H1 (cell line): ENCODE measurements at regions not wholly inside any gene's neighbourhood (a gene's known extent, or its start where the extent isn't known, plus 50 kb on each side); places are given as distances from the start of the nearest gene placed in this dataset.

Experiments used
- CTCF ChIA-PET: fragments of 300-600 bp; sonication (Branson Sonifier 250); formaldehyde crosslinking; loops from one replicate; lab custom pipeline; 2021; ENCODE audit not compliant: partially characterized antibody; lab: Charles Lee
- POLR2A ChIA-PET: fragments of 300-600 bp; sonication (Branson Sonifier 250); formaldehyde crosslinking; loops from one replicate; lab custom pipeline; 2021; ENCODE audit warnings: inconsistent platforms; ENCODE audit not compliant: partially characterized antibody; lab: Charles Lee
- DNase-seq, 2 experiments: peaks; one replicate each; pipeline versions ENCODE4 v3.0.0 to v3.0.0-alpha.2; 2010 to 2022; ENCODE audit warnings: low spot score in 2 of 2, low read depth in 1 of 2, mixed read lengths in 1 of 2
- FAIRE-seq: peaks from 2 replicates; lab custom pipeline; 2011; peaks lifted over from hg19 to GRCh38; lab: Jason Lieb, UNC
- H2AFZ ChIP-seq: 2 replicates; pipeline ENCODE4 v1.8.1; 2012; ENCODE audit warnings: low read length, inconsistent platforms
- H2AK5ac ChIP-seq: 2 replicates; pipeline ENCODE4 v1.6.1; 2013; ENCODE audit warnings: low read depth, low read length
- H2BK120ac ChIP-seq: replicated peaks from 2 replicates; pipeline ENCODE3; 2013; ENCODE audit warnings: low read depth, low read length, inconsistent platforms
- H2BK12ac ChIP-seq: 2 replicates; pipeline ENCODE4 v1.6.1; 2013; ENCODE audit warnings: low read depth, low read length
- H2BK15ac ChIP-seq: 2 replicates; pipeline ENCODE4 v1.6.1; 2013; ENCODE audit warnings: low read length
- H2BK20ac ChIP-seq: 2 replicates; pipeline ENCODE4 v1.6.1; 2013; ENCODE audit warnings: low read length
- H2BK5ac ChIP-seq: 2 replicates; pipeline ENCODE4 v1.6.1; 2013; ENCODE audit warnings: low read depth, low read length
- H3K14ac ChIP-seq: 2 replicates; pipeline ENCODE4 v1.6.1; 2013; ENCODE audit warnings: inconsistent platforms; ENCODE audit not compliant: insufficient read length
- H3K18ac ChIP-seq: 2 replicates; pipeline ENCODE4 v1.6.1; 2013; ENCODE audit warnings: low read length; ENCODE audit errors: extremely low read depth
- H3K23ac ChIP-seq: 2 replicates; pipeline ENCODE4 v1.6.1; 2013; ENCODE audit warnings: inconsistent platforms; ENCODE audit not compliant: insufficient read length
- H3K23me2 ChIP-seq: 2 replicates; pipeline ENCODE4 v1.6.1; 2013; ENCODE audit warnings: low read depth, low read length
- H3K27ac ChIP-seq: 2 replicates; pipeline ENCODE4 v1.6.1; 2011; ENCODE audit warnings: low read depth, low read length, inconsistent platforms
- H3K27me3 ChIP-seq, 4 experiments: replicated peaks in 1 of 4; 1 replicate in 1 of 4; 2 replicates in 3 of 4; pipeline versions ENCODE4 v1.6.1 to v1.8.1; 2011 to 2013; ENCODE audit warnings: low read length in 3 of 4, mild to moderate bottlenecking in 3 of 4, inconsistent platforms in 2 of 4, mixed read lengths in 2 of 4, moderate library complexity in 1 of 4; ENCODE audit not compliant: control insufficient read depth in 3 of 4, insufficient read depth in 3 of 4; ENCODE audit errors: extremely low read depth in 1 of 4
- H3K36me3 ChIP-seq, 4 experiments: 2 replicates each; pipeline versions ENCODE4 v1.6.1 to v1.8.1; 2011 to 2013; ENCODE audit warnings: mild to moderate bottlenecking in 4 of 4, low read length in 3 of 4, moderate library complexity in 2 of 4, control low read depth in 1 of 4, inconsistent platforms in 1 of 4; ENCODE audit not compliant: insufficient read depth in 4 of 4, control insufficient read depth in 2 of 4
- H3K4ac ChIP-seq: replicated peaks from 2 replicates; pipeline ENCODE3; 2013; ENCODE audit warnings: low read length, low read depth, mixed read lengths, inconsistent platforms; ENCODE audit not compliant: insufficient read length
- H3K4me1 ChIP-seq, 4 experiments: replicated peaks in 1 of 4; 1 replicate in 1 of 4; 2 replicates in 3 of 4; pipeline versions ENCODE4 v1.6.1 to v1.8.1; 2011 to 2013; ENCODE audit warnings: low read length in 3 of 4, inconsistent platforms in 2 of 4, mixed read lengths in 1 of 4; ENCODE audit not compliant: insufficient read depth in 4 of 4, control insufficient read depth in 3 of 4
- H3K4me2 ChIP-seq, 2 experiments: 2 replicates each; pipeline versions ENCODE4 v1.6.1 to v1.8.1; 2011 to 2013; ENCODE audit warnings: low read depth in 2 of 2, low read length in 2 of 2, control low read depth in 1 of 2, inconsistent platforms in 1 of 2, mild to moderate bottlenecking in 1 of 2; ENCODE audit not compliant: insufficient read depth in 1 of 2
- H3K4me3 ChIP-seq, 4 experiments: fragments of 200-600, 300-600 bp in 1 of 4; sonication (generic), shearing (Covaris generic), sonication (Bioruptor Twin) in 1 of 4; 2 replicates each; pipeline versions ENCODE4 v1.5.1 to v1.8.1; 2011 to 2016; ENCODE audit warnings: low read length in 4 of 4, low read depth in 3 of 4, control low read depth in 2 of 4, inconsistent platforms in 2 of 4, mild to moderate bottlenecking in 2 of 4, mixed read lengths in 1 of 4, moderate library complexity in 1 of 4; ENCODE audit not compliant: insufficient read depth in 2 of 4; ENCODE audit errors: extremely low read depth in 1 of 4
- H3K56ac ChIP-seq: replicated peaks from 2 replicates; pipeline ENCODE3; 2013; ENCODE audit warnings: low read depth, mild to moderate bottlenecking, mixed read lengths, low read length, inconsistent platforms; ENCODE audit not compliant: insufficient read length
- H3K79me1 ChIP-seq: 2 replicates; pipeline ENCODE4 v1.6.1; 2013; ENCODE audit warnings: low read depth, low read length, control low read depth
- H3K79me2 ChIP-seq, 2 experiments: 2 replicates each; pipeline versions ENCODE4 v1.6.1 to v1.8.1; 2012 to 2013; ENCODE audit warnings: low read length in 2 of 2, mild to moderate bottlenecking in 2 of 2, inconsistent platforms in 1 of 2; ENCODE audit not compliant: insufficient read depth in 2 of 2, control insufficient read depth in 1 of 2
- H3K9ac ChIP-seq, 4 experiments: replicated peaks in 1 of 4; 1 replicate in 1 of 4; 2 replicates in 3 of 4; pipeline versions ENCODE4 v1.6.1 to v1.8.1; 2011 to 2013; ENCODE audit warnings: low read depth in 3 of 4, low read length in 3 of 4, control low read depth in 2 of 4, mild to moderate bottlenecking in 2 of 4, moderate library complexity in 2 of 4, inconsistent platforms in 1 of 4; ENCODE audit errors: extremely low read depth in 1 of 4
- H3K9me3 ChIP-seq, 2 experiments: 2 replicates each; pipeline versions ENCODE4 v1.6.1 to v1.8.1; 2012 to 2013; ENCODE audit warnings: mild to moderate bottlenecking in 2 of 2, moderate library complexity in 2 of 2, control low read depth in 1 of 2, inconsistent platforms in 1 of 2, low read depth in 1 of 2, low read length in 1 of 2, mixed read lengths in 1 of 2; ENCODE audit not compliant: insufficient read depth in 2 of 2
- H4K20me1 ChIP-seq, 2 experiments: replicated peaks in 1 of 2; 2 replicates each; pipeline versions ENCODE3 to v1.8.1; 2011 to 2013; ENCODE audit warnings: inconsistent platforms in 2 of 2, low read length in 2 of 2, mild to moderate bottlenecking in 1 of 2; ENCODE audit not compliant: insufficient read depth in 2 of 2, control insufficient read depth in 1 of 2
- H4K5ac ChIP-seq: 2 replicates; pipeline ENCODE4 v1.6.1; 2013; ENCODE audit warnings: low read length, low read depth, mixed read lengths, inconsistent platforms; ENCODE audit not compliant: insufficient read length
- H4K8ac ChIP-seq: 2 replicates; pipeline ENCODE4 v1.8.0; 2013; ENCODE audit warnings: mild to moderate bottlenecking, moderate library complexity, low read length, inconsistent platforms; ENCODE audit not compliant: insufficient read depth; ENCODE audit errors: extremely low read depth
- H4K91ac ChIP-seq: replicated peaks from 2 replicates; pipeline ENCODE3; 2013; ENCODE audit warnings: low read length, mixed read lengths, inconsistent platforms; ENCODE audit not compliant: insufficient read length
- CEBPB ChIP-seq: IDR thresholded peaks from 2 replicates; pipeline ENCODE4 v1.6.1; 2012; ENCODE audit warnings: low read depth, low read length
- EGR1 ChIP-seq: IDR thresholded peaks from 2 replicates; pipeline ENCODE4 v1.6.1; 2011; ENCODE audit warnings: low read depth, low read length, borderline replicate concordance
- RAD21 ChIP-seq, 2 experiments: IDR thresholded peaks in 1 of 2; conservative IDR thresholded peaks in 1 of 2; 2 replicates each; pipeline ENCODE4 v1.6.1; 2011; ENCODE audit warnings: low read depth in 2 of 2, low read length in 2 of 2, improper control_type of control experiment in 1 of 2, inconsistent platforms in 1 of 2, mild to moderate bottlenecking in 1 of 2, moderate library complexity in 1 of 2
- SP1 ChIP-seq: IDR thresholded peaks from 2 replicates; pipeline ENCODE4 v1.6.1; 2011; ENCODE audit warnings: low read depth, low read length
- SP2 ChIP-seq: IDR thresholded peaks from 2 replicates; pipeline ENCODE4 v1.6.1; 2012; ENCODE audit warnings: mild to moderate bottlenecking, low read length, inconsistent platforms
- SP4 ChIP-seq: IDR thresholded peaks from 2 replicates; pipeline ENCODE4 v1.6.1; 2012; ENCODE audit warnings: low read length, inconsistent platforms
- SRF ChIP-seq: IDR thresholded peaks from 2 replicates; pipeline ENCODE4 v1.6.1; 2011; ENCODE audit warnings: mild to moderate bottlenecking, low read depth, low read length, moderate library complexity
- SUZ12 ChIP-seq: fragments of 200-600 bp; sonication (generic); IDR thresholded peaks from 2 replicates; pipeline ENCODE4 v1.6.1; 2012; ENCODE audit warnings: mild to moderate bottlenecking, inconsistent platforms, low read length, moderate library complexity, mixed read lengths
- TAF1 ChIP-seq: IDR thresholded peaks from 2 replicates; pipeline ENCODE4 v1.6.1; 2011; ENCODE audit warnings: mild to moderate bottlenecking, low read depth, low read length
- TCF12 ChIP-seq: IDR thresholded peaks from 2 replicates; pipeline ENCODE4 v1.6.1; 2011; ENCODE audit warnings: low read depth, mild to moderate bottlenecking, low read length
- TEAD4 ChIP-seq: IDR thresholded peaks from 2 replicates; pipeline ENCODE4 v1.6.1; 2012; ENCODE audit warnings: low read depth, low read length, inconsistent platforms, mixed read lengths
- WGBS, 2 experiments: shearing (Covaris generic) in 1 of 2; methylation state at CpG; one replicate each; pipeline versions ENCODE4 v1.1.6 to v1.1.7; 2013 to 2015; ENCODE audit warnings: low lambda C conversion rate in 2 of 2, mixed read lengths in 2 of 2, inconsistent platforms in 1 of 2, low coverage in 1 of 2, missing lambda C conversion rate in 1 of 2; ENCODE audit not compliant: insufficient replicate concordance in 2 of 2, insufficient coverage in 1 of 2, insufficient read length in 1 of 2; ENCODE audit errors: extremely low coverage in 1 of 2, missing lambda C conversion rate in 1 of 2; 5-methylcytosine and 5-hydroxymethylcytosine counted together
- TF ChIP-seq, protein P1 (sequence below): IDR thresholded peaks from 2 replicates; pipeline ENCODE4 v1.6.1; 2011; ENCODE audit warnings: low read depth, mild to moderate bottlenecking, low read length; ENCODE audit not compliant: insufficient read depth
- TF ChIP-seq, protein P2 (sequence below), 3 experiments: IDR thresholded peaks; 1 replicate in 2 of 3; 2 replicates in 1 of 3; pipeline versions ENCODE4 v1.5.1 to v1.6.1; 2011; ENCODE audit warnings: low read length in 3 of 3, mild to moderate bottlenecking in 3 of 3, inconsistent platforms in 2 of 3, low read depth in 1 of 3, moderate library complexity in 1 of 3; ENCODE audit not compliant: insufficient read depth in 1 of 3; ENCODE audit errors: control extremely low read depth in 1 of 3

DNA sequence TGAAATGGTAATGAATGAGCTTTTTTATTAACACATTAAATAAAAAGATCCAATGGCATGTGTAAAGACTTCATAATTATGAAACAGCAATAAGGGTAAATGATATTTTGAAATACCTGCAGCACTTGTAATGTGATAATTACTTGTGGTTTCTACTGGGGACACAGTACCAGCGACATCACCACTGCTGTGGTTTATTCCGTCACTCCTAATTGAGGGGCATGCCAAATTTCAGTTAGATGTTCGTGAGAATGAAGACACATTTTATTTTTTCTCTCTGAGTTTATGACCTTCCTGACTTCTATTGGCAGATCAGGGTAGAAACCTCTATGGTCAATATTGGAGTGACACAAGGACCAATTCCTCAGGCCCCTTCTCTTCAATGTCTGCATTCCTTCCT is 131.9 kb upstream of the XYLT1 start:
- POLR2A ChIA-PET = no interaction called here
- Histone ChIP-seq H3K79me1 (no peaks in the 10 kb centered on the region), H4K8ac (no peak overlapping the region), H3K23me2 (no peaks in the 10 kb centered on the region), H3K27me3 (no peaks in the 10 kb centered on the region), H3K27ac (no peak overlapping the region), H3K4me1 (peaks cover 0 to 3% (median 0%) of the 10 kb centered on the region in 4 experiments; a peak in 1 of 7 replicates), H2AFZ (no peak overlapping the region), H3K56ac (no peak overlapping the region), H2BK120ac (no peak overlapping the region), H2AK5ac (no peak overlapping the region), H3K36me3 (no peaks in the 10 kb centered on the region), H3K18ac (no peak overlapping the region), H2BK15ac (no peak overlapping the region), H2BK5ac (no peak overlapping the region), H3K79me2 (no peaks in the 10 kb centered on the region), H3K4me2 (no peak overlapping the region), H4K20me1 (no peaks in the 10 kb centered on the region), H3K23ac (no peak overlapping the region), H3K14ac (no peak overlapping the region), H4K5ac (no peak overlapping the region), H3K4ac (no peak overlapping the region), H4K91ac (no peak overlapping the region), H2BK12ac (no peak overlapping the region), H3K4me3 (no peak overlapping the region), H2BK20ac (no peak overlapping the region), H3K9me3 (peaks cover 4 to 6% of the 10 kb centered on the region in 2 experiments; a peak in 2 of 4 replicates), H3K9ac (no peak overlapping the region)
- 88% methylated on average over 3 of the region's 3 CpGs; no CpG with 5 or more reads in 1 of the 2 experiments for WGBS, 2 experiments
- CTCF ChIA-PET = interaction anchor here (0.8 to 1.8 kb wide), 3 partner anchors 8 to 488 kb away, joined by 3 to 5 read pairs (median 3); no protein-coding TSS in a partner anchor
- FAIRE-seq (no peak), DNase-seq (no peak)
- TF ChIP-seq TAF1 (no peak), SUZ12 (no peak), EGR1 (no peak), SP1 (no peak), TEAD4 (no peak), SRF (no peak), CEBPB (no peak), SP2 (no peak), SP4 (no peak), TCF12 (no peak), RAD21 (IDR thresholded peaks at IDR 0.05 in 1 of 2, conservative IDR thresholded peaks at IDR 0.05 in 1 of 2; ENCODE audit: low read depth in 2 of 2, low read length in 2 of 2) (no peak)
- TF ChIP-seq, protein P1, sequence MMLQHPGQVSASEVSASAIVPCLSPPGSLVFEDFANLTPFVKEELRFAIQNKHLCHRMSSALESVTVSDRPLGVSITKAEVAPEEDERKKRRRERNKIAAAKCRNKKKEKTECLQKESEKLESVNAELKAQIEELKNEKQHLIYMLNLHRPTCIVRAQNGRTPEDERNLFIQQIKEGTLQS = no peak
- TF ChIP-seq, protein P2, sequence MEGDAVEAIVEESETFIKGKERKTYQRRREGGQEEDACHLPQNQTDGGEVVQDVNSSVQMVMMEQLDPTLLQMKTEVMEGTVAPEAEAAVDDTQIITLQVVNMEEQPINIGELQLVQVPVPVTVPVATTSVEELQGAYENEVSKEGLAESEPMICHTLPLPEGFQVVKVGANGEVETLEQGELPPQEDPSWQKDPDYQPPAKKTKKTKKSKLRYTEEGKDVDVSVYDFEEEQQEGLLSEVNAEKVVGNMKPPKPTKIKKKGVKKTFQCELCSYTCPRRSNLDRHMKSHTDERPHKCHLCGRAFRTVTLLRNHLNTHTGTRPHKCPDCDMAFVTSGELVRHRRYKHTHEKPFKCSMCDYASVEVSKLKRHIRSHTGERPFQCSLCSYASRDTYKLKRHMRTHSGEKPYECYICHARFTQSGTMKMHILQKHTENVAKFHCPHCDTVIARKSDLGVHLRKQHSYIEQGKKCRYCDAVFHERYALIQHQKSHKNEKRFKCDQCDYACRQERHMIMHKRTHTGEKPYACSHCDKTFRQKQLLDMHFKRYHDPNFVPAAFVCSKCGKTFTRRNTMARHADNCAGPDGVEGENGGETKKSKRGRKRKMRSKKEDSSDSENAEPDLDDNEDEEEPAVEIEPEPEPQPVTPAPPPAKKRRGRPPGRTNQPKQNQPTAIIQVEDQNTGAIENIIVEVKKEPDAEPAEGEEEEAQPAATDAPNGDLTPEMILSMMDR (IDR thresholded peaks at IDR 0.05; ENCODE audit: control extremely low read depth in 1 of 3, insufficient read depth in 1 of 3, low read depth in 1 of 3, low read length in 3 of 3) = no peak
